ENCODE measurements at regions not wholly inside any gene's neighbourhood (a gene's known extent, or its start where the extent isn't known, plus 50 kb on each side); places are given as distances from the start of the nearest gene placed in this dataset.

- TF ChIP-seq CTCF (IDR thresholded peaks at IDR 0.05; ENCODE audit: low read depth, low read length) (no peak), POLR2A (IDR thresholded peaks at IDR 0.05; ENCODE audit: extremely low read depth, insufficient read length) (no peak)
Measured at GRCh38 chrX:82627568-82627967, 880.5 kb upstream of the POU3F4 start.
